Vagina (tissue), 2 donors: ENCODE measurements at regions not wholly inside any gene's neighbourhood (a gene's known extent, or its start where the extent isn't known, plus 50 kb on each side); places are given as distances from the start of the nearest gene placed in this dataset.

Experiments
- DNase-seq, 2 donors: peaks; one replicate each; pipeline ENCODE4 v3.0.0-alpha.2; 2017; ENCODE audit errors: extremely low spot score in 2 of 2
- H3K27ac ChIP-seq: fragments of 200-600 bp; sonication (generic); one replicate; pipeline ENCODE4 v1.5.1; 2019
- H3K27me3 ChIP-seq: fragments of 200-600 bp; sonication (generic); one replicate; pipeline ENCODE4 v1.5.1; 2019
- H3K36me3 ChIP-seq, 2 donors: fragments of 200-600 bp; sonication (generic); one replicate each; pipeline ENCODE4 v1.5.1; 2017 to 2019
- H3K4me1 ChIP-seq: fragments of 200-600 bp; sonication (generic); one replicate; pipeline ENCODE4 v1.5.1; 2019
- H3K4me3 ChIP-seq, 2 donors: fragments of 200-600 bp; sonication (generic); 1 replicate in 1 of 2; 2 replicates in 1 of 2; pipeline ENCODE4 v1.5.1; 2016 to 2019
- H3K9me3 ChIP-seq: fragments of 200-600 bp; sonication (generic); one replicate; pipeline ENCODE4 v1.5.1; 2019
- POLR2A ChIP-seq, 2 donors: fragments of 450-650 bp; IDR thresholded peaks; one replicate each; pipeline ENCODE4 v1.6.1; 2017; ENCODE audit warnings: antibody characterized with exemption in 2 of 2, mild to moderate bottlenecking in 2 of 2, moderate library complexity in 2 of 2
- POLR2AphosphoS5 ChIP-seq, 2 donors: sonication (generic); formaldehyde crosslinking; IDR thresholded peaks; one replicate each; pipeline ENCODE4 v1.9.0; 2017; ENCODE audit warnings: antibody characterized with exemption in 2 of 2, mild to moderate bottlenecking in 2 of 2, low read depth in 1 of 2; ENCODE audit not compliant: insufficient read depth in 1 of 2
- intact Hi-C: fragments of 100-400 bp; cut with DNase I; formaldehyde crosslinking; loops from one replicate; pipeline ENCODE4 v1.15.1; 2023
- TF ChIP-seq, protein P1 (sequence below), 3 experiments: fragments of 450-650 bp in 2 of 3; fragments of 200-600 bp in 1 of 3; sonication (generic) in 1 of 3; IDR thresholded peaks; one replicate each; pipeline ENCODE4 v1.5.1; 2017 to 2019; ENCODE audit warnings: antibody characterized with exemption in 3 of 3, mild to moderate bottlenecking in 2 of 3, moderate library complexity in 2 of 3

DNA sequence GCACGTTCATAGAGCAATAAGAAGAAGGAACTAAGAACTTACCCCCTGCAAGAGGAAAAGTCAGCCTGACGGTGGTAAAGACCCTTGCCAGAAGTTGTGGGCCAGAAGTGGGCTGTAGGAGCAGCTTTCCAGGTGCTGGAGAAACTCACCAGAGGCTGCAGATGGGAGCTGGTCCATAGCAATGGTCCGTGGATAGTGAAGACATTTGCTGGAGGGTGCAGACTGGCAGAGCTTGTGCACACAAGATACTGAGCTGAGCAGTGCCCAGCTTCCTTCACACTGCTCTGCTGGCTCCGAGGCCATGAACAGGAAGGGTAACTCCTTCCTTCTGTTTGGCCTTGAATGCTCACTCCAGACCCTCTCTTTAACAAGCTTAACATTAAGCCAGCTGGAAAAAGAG, 149.8 kb upstream of the BNIP2 start:
- Histone ChIP-seq H3K4me1 (no peaks in the 10 kb centered on the region), H3K9me3 (no peaks in the 10 kb centered on the region), H3K27ac (no peak overlapping the region), H3K27me3 (no peaks in the 10 kb centered on the region), H3K36me3 (no peaks in the 10 kb centered on the region), H3K4me3 (no peak overlapping the region)
- TF ChIP-seq POLR2A (IDR thresholded peaks at IDR 0.05) (no peak), POLR2AphosphoS5 (IDR thresholded peaks at IDR 0.05; ENCODE audit: insufficient read depth in 1 of 2, low read depth in 1 of 2) (no peak)
- TF ChIP-seq, protein P1, sequence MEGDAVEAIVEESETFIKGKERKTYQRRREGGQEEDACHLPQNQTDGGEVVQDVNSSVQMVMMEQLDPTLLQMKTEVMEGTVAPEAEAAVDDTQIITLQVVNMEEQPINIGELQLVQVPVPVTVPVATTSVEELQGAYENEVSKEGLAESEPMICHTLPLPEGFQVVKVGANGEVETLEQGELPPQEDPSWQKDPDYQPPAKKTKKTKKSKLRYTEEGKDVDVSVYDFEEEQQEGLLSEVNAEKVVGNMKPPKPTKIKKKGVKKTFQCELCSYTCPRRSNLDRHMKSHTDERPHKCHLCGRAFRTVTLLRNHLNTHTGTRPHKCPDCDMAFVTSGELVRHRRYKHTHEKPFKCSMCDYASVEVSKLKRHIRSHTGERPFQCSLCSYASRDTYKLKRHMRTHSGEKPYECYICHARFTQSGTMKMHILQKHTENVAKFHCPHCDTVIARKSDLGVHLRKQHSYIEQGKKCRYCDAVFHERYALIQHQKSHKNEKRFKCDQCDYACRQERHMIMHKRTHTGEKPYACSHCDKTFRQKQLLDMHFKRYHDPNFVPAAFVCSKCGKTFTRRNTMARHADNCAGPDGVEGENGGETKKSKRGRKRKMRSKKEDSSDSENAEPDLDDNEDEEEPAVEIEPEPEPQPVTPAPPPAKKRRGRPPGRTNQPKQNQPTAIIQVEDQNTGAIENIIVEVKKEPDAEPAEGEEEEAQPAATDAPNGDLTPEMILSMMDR (IDR thresholded peaks at IDR 0.05) = no peak
- no peak for DNase-seq
- intact Hi-C loops = no loop called here

DNA sequence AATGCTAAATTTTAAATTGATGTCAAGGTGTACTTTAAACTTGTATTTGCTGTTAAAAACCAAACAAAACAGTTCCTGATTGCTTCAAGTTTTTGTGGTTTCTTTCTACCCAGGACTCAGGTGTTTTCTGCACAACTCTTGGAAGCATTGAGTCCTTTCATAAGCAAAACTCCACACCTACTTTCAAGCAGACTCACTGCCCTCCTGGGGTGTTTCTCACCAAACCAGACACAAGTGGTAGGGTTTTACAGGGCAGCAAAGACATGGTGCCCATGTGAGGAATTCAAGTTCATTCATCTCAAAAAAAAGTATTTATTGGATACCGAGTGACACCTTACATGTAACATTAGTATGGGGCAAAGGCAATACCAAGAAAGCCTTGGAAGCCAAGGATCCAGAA, 146.7 kb upstream of the BNIP2 start:
- TF ChIP-seq POLR2AphosphoS5 (IDR thresholded peaks at IDR 0.05; ENCODE audit: insufficient read depth in 1 of 2, low read depth in 1 of 2) (no peak), POLR2A (IDR thresholded peaks at IDR 0.05) (no peak)
- TF ChIP-seq, protein P1 (IDR thresholded peaks at IDR 0.05) = no peak
- Histone ChIP-seq H3K27me3 (no peaks in the 10 kb centered on the region), H3K4me3 (no peak overlapping the region), H3K4me1 (no peaks in the 10 kb centered on the region), H3K27ac (no peak overlapping the region), H3K9me3 (no peaks in the 10 kb centered on the region), H3K36me3 (no peaks in the 10 kb centered on the region)
- DNase-seq = no peak
- intact Hi-C loops = no loop called here

DNA sequence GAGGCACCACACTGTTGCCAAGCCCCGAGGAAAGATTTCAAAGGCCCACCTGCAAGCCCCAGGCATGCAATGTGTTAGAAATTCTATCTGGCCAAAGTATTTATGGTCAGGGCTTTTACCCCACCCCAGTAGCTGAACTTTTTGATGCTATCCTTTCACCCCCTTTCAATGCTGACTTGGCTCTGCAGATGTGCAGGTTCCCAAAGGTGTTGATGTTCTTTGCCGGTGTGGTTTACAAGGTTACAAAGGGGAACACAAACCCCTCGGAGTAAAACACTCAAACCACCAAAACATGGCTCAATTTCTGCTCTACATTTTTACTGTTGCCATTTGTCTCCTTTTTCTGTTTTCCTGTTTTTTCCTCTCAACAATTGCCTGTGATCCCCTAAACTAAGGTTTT, 145.4 kb upstream of the BNIP2 start:
- Histone ChIP-seq H3K4me1 (no peaks in the 10 kb centered on the region), H3K4me3 (no peak overlapping the region), H3K27me3 (no peaks in the 10 kb centered on the region), H3K27ac (no peak overlapping the region), H3K9me3 (no peaks in the 10 kb centered on the region), H3K36me3 (no peaks in the 10 kb centered on the region)
- intact Hi-C loops = no loop called here
- no peak for DNase-seq
- TF ChIP-seq, protein P1 (IDR thresholded peaks at IDR 0.05) = no peak
- no peak for TF ChIP-seq POLR2AphosphoS5 (IDR thresholded peaks at IDR 0.05; ENCODE audit: insufficient read depth in 1 of 2, low read depth in 1 of 2)
- no peak for TF ChIP-seq POLR2A (IDR thresholded peaks at IDR 0.05)

DNA sequence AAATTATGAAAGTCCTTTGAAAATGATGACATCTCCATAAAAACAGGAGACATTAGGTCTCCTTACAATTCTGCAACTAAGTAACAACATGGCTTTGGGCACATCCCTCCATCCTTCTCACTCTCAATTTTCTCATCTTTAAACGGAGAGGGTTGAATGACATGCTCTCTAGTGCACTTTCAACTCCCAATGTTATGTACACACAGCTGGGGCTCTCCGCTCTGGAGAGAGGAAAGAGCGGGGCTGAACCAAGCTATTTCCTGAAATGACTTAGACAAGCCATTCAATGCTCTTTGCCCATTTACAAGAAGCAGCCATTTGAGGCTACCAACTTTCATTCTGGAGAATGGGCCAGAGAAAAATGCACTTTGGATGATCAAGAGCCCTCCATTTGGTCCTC, 144.2 kb upstream of the BNIP2 start:
- intact Hi-C loops = no loop called here
- Histone ChIP-seq H3K4me3 (no peak overlapping the region), H3K36me3 (no peaks in the 10 kb centered on the region), H3K27ac (no peak overlapping the region), H3K9me3 (no peaks in the 10 kb centered on the region), H3K4me1 (no peaks in the 10 kb centered on the region), H3K27me3 (no peaks in the 10 kb centered on the region)
- DNase-seq = no peak
- TF ChIP-seq, protein P1 (IDR thresholded peaks at IDR 0.05) = no peak
- TF ChIP-seq POLR2AphosphoS5 (IDR thresholded peaks at IDR 0.05; ENCODE audit: insufficient read depth in 1 of 2, low read depth in 1 of 2) (no peak), POLR2A (IDR thresholded peaks at IDR 0.05) (no peak)

DNA sequence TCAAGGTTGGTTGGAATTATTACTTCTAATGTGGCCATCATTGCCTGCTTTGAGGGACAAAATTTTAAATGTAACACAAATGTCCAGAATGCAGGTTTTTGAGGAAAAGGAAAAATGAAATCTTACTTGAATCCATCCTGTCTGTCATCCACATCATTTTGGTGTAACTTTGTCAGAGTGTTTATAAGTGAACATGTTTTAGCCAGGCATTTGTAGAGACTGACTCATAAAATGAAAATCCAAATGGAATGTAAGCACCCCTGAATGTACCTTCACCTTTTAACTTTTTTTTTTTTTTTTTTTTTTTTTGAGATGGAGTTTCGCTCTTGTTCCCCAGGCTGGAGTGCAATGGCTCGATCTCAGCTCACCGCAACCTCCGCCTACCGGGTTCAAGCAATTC, 141.8 kb upstream of the BNIP2 start:
- intact Hi-C loops = no loop called here
- TF ChIP-seq, protein P1 (IDR thresholded peaks at IDR 0.05) = no peak
- TF ChIP-seq POLR2AphosphoS5 (IDR thresholded peaks at IDR 0.05; ENCODE audit: insufficient read depth in 1 of 2, low read depth in 1 of 2) (no peak), POLR2A (IDR thresholded peaks at IDR 0.05) (no peak)
- H3K9me3 ChIP-seq = no peaks in the 10 kb centered on the region
- H3K27me3 ChIP-seq = no peaks in the 10 kb centered on the region
- no peaks in the 10 kb centered on the region for H3K36me3 ChIP-seq
- no peaks in the 10 kb centered on the region for H3K4me1 ChIP-seq
- no peak overlapping the region for H3K4me3 ChIP-seq
- DNase-seq = no peak
- H3K27ac ChIP-seq = no peak overlapping the region
